ENCODE measurements at regions not wholly inside any gene's neighbourhood (a gene's known extent, or its start where the extent isn't known, plus 50 kb on each side); places are given as distances from the start of the nearest gene placed in this dataset.
"Not testable (repeated sequence)": the region's sequence is repeated elsewhere in the genome, so short reads cannot be mapped to it uniquely, and the experiment has no call there.

- TF ChIP-seq ZNF18 (tag by site-specific recombination; IDR thresholded peaks at IDR 0.05) = no peak
- no peak for TF ChIP-seq ZNF221 (tag by site-specific recombination; IDR thresholded peaks at IDR 0.05; ENCODE audit: borderline replicate concordance)
Observed at GRCh38 chr7:53237344-53237913, 202.0 kb downstream of the POM121L12 start (continued).

- ChIA-PET CTCF (no interaction called here), POLR2A (no interaction called here)
- Histone ChIP-seq H3K4me3 (ENCODE audit: low read depth, low read length) (no peak overlapping the region), H3K4me1 (ENCODE audit: control insufficient read depth, insufficient read depth, low read length) (no peaks in the 10 kb centered on the region), H3K36me3 (ENCODE audit: control insufficient read depth in 2 of 2, insufficient read depth in 1 of 2, low read length in 2 of 2) (no peaks in the 10 kb centered on the region), H3K9me3 (ENCODE audit: control insufficient read depth, insufficient read depth, low read depth, low read length) (no peaks in the 10 kb centered on the region), H3K27ac (ENCODE audit: extremely low read depth, low read depth, low read length) (no peak overlapping the region)
- TF ChIP-seq ZXDB (tag by site-specific recombination; IDR thresholded peaks at IDR 0.05) (no peak), ZNF133 (tag by site-specific recombination; IDR thresholded peaks at IDR 0.05) (no peak), ZNF311 (tag by site-specific recombination; IDR thresholded peaks at IDR 0.05; ENCODE audit: borderline replicate concordance) (no peak), ZNF843 (tag by site-specific recombination; IDR thresholded peaks at IDR 0.05) (no peak), BCL11A (tag by site-specific recombination; IDR thresholded peaks at IDR 0.05; ENCODE audit: low read depth) (no peak), ZSCAN18 (tag by site-specific recombination; IDR thresholded peaks at IDR 0.05) (no peak), YY1 (tag by site-specific recombination; IDR thresholded peaks at IDR 0.05) (no peak), PRDM2 (tag by site-specific recombination; IDR thresholded peaks at IDR 0.05; ENCODE audit: borderline replicate concordance) (no peak), ZNF704 (tag by site-specific recombination; IDR thresholded peaks at IDR 0.05) (no peak)
Observed at GRCh38 chr7:53238021-53238605, 202.7 kb downstream of the POM121L12 start.

- CTCF ChIA-PET = interaction anchor here (0.6 kb wide), 1 partner anchor 311 kb away, joined by 3 read pairs; no protein-coding TSS in a partner anchor
Observed at GRCh38 chr7:53239151-53239550, 203.7 kb downstream of the POM121L12 start.

More at GRCh38 chr7:53239151-53239550, 203.7 kb downstream of the POM121L12 start:
- H3K4me3 ChIP-seq (ENCODE audit: low read depth, low read length); POLR2A ChIA-PET; H3K27ac ChIP-seq (ENCODE audit: extremely low read depth, low read depth, low read length); H3K4me1 ChIP-seq (ENCODE audit: control insufficient read depth, insufficient read depth, low read length); H3K36me3 ChIP-seq (ENCODE audit: control insufficient read depth in 2 of 2, insufficient read depth in 1 of 2, low read length in 2 of 2); H3K9me3 ChIP-seq (ENCODE audit: control insufficient read depth, insufficient read depth, low read depth, low read length): not testable (repeated sequence)
